Testis (tissue), 2 donors: ENCODE measurements at regions not wholly inside any gene's neighbourhood (a gene's known extent, or its start where the extent isn't known, plus 50 kb on each side); places are given as distances from the start of the nearest gene placed in this dataset.

ENCODE experiments used
- POLR2A ChIP-seq: fragments of 450-650 bp; IDR thresholded peaks from one replicate; pipeline ENCODE4 v1.6.1; 2017; ENCODE audit warnings: antibody characterized with exemption, mild to moderate bottlenecking, moderate library complexity
- TF ChIP-seq, protein P1 (sequence below), 3 experiments: fragments of 450-650 bp in 2 of 3; fragments of 200-600 bp in 1 of 3; sonication (generic) in 1 of 3; IDR thresholded peaks; one replicate each; pipeline ENCODE4 v1.5.1; 2016 to 2019; ENCODE audit warnings: antibody characterized with exemption in 3 of 3, mild to moderate bottlenecking in 2 of 3, moderate library complexity in 1 of 3

DNA sequence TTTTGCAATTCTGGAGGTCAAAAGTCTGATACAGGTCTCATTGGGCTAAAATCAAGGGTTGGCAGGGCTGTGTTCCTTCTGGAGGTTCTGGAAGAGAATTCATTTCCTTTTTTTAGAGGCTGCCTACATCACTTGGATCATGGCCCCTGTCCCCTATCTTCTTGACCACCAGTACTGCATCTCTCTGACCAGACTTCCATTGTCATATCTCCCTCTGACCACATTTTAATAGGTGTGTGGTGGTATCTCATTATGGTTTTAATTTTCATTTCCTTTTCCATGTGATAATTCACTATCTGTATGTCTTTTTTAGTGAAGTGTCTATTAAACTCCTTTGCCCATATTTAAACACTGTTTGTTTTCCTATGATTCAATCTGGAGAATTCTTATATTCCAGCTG is 215.2 kb upstream of the OTX2 start:
- TF ChIP-seq, protein P1, sequence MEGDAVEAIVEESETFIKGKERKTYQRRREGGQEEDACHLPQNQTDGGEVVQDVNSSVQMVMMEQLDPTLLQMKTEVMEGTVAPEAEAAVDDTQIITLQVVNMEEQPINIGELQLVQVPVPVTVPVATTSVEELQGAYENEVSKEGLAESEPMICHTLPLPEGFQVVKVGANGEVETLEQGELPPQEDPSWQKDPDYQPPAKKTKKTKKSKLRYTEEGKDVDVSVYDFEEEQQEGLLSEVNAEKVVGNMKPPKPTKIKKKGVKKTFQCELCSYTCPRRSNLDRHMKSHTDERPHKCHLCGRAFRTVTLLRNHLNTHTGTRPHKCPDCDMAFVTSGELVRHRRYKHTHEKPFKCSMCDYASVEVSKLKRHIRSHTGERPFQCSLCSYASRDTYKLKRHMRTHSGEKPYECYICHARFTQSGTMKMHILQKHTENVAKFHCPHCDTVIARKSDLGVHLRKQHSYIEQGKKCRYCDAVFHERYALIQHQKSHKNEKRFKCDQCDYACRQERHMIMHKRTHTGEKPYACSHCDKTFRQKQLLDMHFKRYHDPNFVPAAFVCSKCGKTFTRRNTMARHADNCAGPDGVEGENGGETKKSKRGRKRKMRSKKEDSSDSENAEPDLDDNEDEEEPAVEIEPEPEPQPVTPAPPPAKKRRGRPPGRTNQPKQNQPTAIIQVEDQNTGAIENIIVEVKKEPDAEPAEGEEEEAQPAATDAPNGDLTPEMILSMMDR (IDR thresholded peaks at IDR 0.05), result no peak
- TF ChIP-seq POLR2A, result no peak
